ENCODE measurements at regions not wholly inside any gene's neighbourhood (a gene's known extent, or its start where the extent isn't known, plus 50 kb on each side); places are given as distances from the start of the nearest gene placed in this dataset.

DNA sequence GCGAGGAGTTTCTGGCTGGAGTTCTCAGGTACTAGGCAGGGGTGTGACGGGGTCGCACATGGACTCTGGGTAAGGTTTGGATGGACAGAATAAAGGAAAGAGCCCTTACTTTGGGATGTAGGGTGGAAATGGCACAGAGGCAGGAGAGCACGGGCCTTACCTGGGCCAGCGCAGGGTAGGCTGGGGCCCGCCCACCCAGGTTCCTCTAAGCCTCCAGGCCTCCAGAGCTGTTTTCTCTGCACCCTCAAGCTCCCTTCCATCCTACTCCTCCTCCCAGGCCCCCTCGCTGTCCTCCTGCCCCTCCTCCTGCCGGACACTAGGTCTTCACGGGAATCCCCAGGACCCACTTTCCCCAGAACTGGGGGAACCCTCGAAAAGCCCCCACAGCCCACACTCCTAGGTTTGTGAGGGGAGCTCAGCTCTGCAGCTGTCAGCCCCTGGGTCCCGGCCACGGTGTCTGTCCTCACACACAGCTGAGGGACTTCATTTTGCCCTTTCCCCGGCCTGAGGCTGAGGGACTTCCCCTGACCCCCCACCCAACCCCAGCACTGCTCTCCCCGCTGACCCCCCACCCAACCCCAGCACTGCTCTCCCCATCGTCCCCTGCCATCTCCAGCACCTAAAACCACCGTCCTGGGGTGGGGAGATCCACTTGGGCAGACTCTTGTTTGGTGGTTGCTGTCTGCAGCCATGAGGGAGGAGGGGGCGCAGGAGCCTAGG lies 53.0 kb upstream of the PCSK6 start:
- no peaks in the 10 kb centered on the region for H3K36me3 ChIP-seq (replicated peaks in 1 of 2; ENCODE audit: control insufficient read depth in 1 of 2, insufficient read depth in 2 of 2, low read length in 1 of 2)
- H3K27ac ChIP-seq (ENCODE audit: low read depth in 2 of 2, low read length in 1 of 2), result no peak overlapping the region
- POLR2A ChIA-PET, result no interaction called here
- H3K79me2 ChIP-seq (ENCODE audit: insufficient read depth), result no peaks in the 10 kb centered on the region
- peak; percentile 71 for DNase-seq
- no peak overlapping the region for H3K4me3 ChIP-seq (ENCODE audit: low read depth in 2 of 2, low read length in 1 of 2)
- WGBS (ENCODE audit: low lambda C conversion rate), result 64% methylated on average over 15 of the region's 17 CpGs
- H4K20me1 ChIP-seq (ENCODE audit: insufficient read depth), result no peaks in the 10 kb centered on the region
- no peak overlapping the region for H3K4me2 ChIP-seq
- no peak overlapping the region for H3K9ac ChIP-seq
- no peak overlapping the region for H2AFZ ChIP-seq (ENCODE audit: low read depth)
- H3K9me3 ChIP-seq, result no peaks in the 10 kb centered on the region
- no peaks in the 10 kb centered on the region for H3F3A ChIP-seq (replicated peaks; ENCODE audit: insufficient read depth)
- CTCF ChIA-PET, result interaction anchor here (1.2 kb wide), 1 partner anchor 41 kb away, joined by 3 read pairs; no protein-coding TSS in a partner anchor
- no peaks in the 10 kb centered on the region for H3K9me2 ChIP-seq
- TF ChIP-seq ELF1 (IDR thresholded peaks at IDR 0.05) (no peak), FOXM1 (IDR thresholded peaks at IDR 0.05; ENCODE audit: low read depth) (no peak), CHD2 (IDR thresholded peaks at IDR 0.05; ENCODE audit: low read length, partially characterized antibody) (no peak), JUND (IDR thresholded peaks at IDR 0.05) (no peak)
- TF ChIP-seq, protein P1, sequence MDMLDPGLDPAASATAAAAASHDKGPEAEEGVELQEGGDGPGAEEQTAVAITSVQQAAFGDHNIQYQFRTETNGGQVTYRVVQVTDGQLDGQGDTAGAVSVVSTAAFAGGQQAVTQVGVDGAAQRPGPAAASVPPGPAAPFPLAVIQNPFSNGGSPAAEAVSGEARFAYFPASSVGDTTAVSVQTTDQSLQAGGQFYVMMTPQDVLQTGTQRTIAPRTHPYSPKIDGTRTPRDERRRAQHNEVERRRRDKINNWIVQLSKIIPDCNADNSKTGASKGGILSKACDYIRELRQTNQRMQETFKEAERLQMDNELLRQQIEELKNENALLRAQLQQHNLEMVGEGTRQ (IDR thresholded peaks at IDR 0.05; ENCODE audit: borderline replicate concordance, low read depth, low read length), result no peak
- TF ChIP-seq, protein P2, sequence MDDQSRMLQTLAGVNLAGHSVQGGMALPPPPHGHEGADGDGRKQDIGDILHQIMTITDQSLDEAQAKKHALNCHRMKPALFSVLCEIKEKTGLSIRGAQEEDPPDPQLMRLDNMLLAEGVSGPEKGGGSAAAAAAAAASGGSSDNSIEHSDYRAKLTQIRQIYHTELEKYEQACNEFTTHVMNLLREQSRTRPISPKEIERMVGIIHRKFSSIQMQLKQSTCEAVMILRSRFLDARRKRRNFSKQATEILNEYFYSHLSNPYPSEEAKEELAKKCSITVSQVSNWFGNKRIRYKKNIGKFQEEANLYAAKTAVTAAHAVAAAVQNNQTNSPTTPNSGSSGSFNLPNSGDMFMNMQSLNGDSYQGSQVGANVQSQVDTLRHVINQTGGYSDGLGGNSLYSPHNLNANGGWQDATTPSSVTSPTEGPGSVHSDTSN (IDR thresholded peaks at IDR 0.05), result no peak
- no peaks in the 10 kb centered on the region for H3K4me1 ChIP-seq (ENCODE audit: control insufficient read depth in 1 of 2, insufficient read depth in 2 of 2, low read depth in 1 of 2, low read length in 1 of 2)
- no peaks in the 10 kb centered on the region for H3K27me3 ChIP-seq (ENCODE audit: insufficient read depth)

DNA sequence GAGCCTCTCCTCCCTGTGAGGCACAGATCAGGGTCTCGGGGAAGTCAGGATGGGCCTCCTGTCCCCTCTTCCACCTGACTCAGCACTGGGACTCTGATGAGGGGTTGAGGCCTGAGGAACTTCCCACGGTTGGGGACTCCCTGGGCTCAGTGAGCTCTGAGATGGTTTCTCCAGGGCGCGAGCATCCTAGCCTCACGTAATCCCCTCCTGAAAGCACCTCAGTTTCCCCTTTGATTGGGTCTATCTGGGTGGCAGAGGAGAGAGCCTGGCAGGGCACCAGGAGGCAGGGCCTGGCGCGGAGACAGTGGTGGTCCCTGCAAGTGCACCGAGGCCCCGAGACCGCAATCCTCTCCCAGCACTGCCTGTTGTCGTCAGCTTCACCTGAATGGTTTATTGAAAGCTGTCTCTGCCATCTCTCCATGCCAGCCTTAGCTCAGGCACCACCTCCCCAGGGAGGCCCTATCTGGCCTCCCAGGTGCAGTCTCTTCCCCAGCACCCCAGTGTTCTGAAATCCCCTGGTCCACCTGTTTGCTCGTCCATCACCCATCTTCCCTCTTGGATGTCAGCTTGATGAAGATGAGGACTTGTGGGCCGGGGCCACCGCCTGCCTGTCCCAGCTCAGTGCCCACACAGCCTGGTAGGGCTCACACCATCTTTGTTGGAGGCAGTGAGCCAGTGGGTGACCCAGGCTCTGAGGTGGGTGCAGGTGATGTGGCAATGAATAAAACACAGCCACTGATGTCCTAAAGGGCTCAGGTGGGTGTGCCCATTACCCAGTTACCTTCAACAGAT lies 52.2 kb upstream of the PCSK6 start:
- H3K4me2 ChIP-seq, result no peak overlapping the region
- H3K27me3 ChIP-seq (ENCODE audit: insufficient read depth), result no peaks in the 10 kb centered on the region
- no peak overlapping the region for H3K9ac ChIP-seq
- H3K4me3 ChIP-seq (ENCODE audit: low read depth in 2 of 2, low read length in 1 of 2), result no peak overlapping the region
- H4K20me1 ChIP-seq (ENCODE audit: insufficient read depth), result no peaks in the 10 kb centered on the region
- H2AFZ ChIP-seq (ENCODE audit: low read depth), result no peak overlapping the region
- no peaks in the 10 kb centered on the region for H3K79me2 ChIP-seq (ENCODE audit: insufficient read depth)
- no peaks in the 10 kb centered on the region for H3K36me3 ChIP-seq (replicated peaks in 1 of 2; ENCODE audit: control insufficient read depth in 1 of 2, insufficient read depth in 2 of 2, low read length in 1 of 2)
- DNase-seq, result no peak
- CTCF ChIA-PET, result interaction anchor here (1.2 kb wide), 1 partner anchor 41 kb away, joined by 3 read pairs; no protein-coding TSS in a partner anchor
- no peaks in the 10 kb centered on the region for H3K9me2 ChIP-seq
- H3K27ac ChIP-seq (ENCODE audit: low read depth in 2 of 2, low read length in 1 of 2), result no peak overlapping the region
- H3K4me1 ChIP-seq (ENCODE audit: control insufficient read depth in 1 of 2, insufficient read depth in 2 of 2, low read depth in 1 of 2, low read length in 1 of 2), result no peaks in the 10 kb centered on the region
- POLR2A ChIA-PET, result no interaction called here
- no peaks in the 10 kb centered on the region for H3K9me3 ChIP-seq
- no peaks in the 10 kb centered on the region for H3F3A ChIP-seq (replicated peaks; ENCODE audit: insufficient read depth)
- 72% methylated on average over 4 of the region's 14 CpGs for WGBS (ENCODE audit: low lambda C conversion rate)
- TF ChIP-seq YY1 (IDR thresholded peaks at IDR 0.05; ENCODE audit: low read depth) (no peak), TEAD4 (IDR thresholded peaks at IDR 0.05; ENCODE audit: borderline replicate concordance, insufficient read depth) (no peak), FOSL2 (IDR thresholded peaks at IDR 0.05; ENCODE audit: borderline replicate concordance, low read depth) (no peak), GATA2 (CRISPR knock-in tag; IDR thresholded peaks at IDR 0.05) (no peak), POLR2AphosphoS5 (IDR thresholded peaks at IDR 0.05; ENCODE audit: low read depth, low read length) (no peak), FOXM1 (IDR thresholded peaks at IDR 0.05; ENCODE audit: low read depth) (no peak), TCF12 (IDR thresholded peaks at IDR 0.05) (no peak), TAF1 (IDR thresholded peaks at IDR 0.05; ENCODE audit: borderline replicate concordance, low read depth, low read length) (no peak), FOXJ3 (CRISPR knock-in tag; IDR thresholded peaks at IDR 0.05) (no peak), ELF1 (IDR thresholded peaks at IDR 0.05) (no peak), NRF1 (IDR thresholded peaks at IDR 0.05; ENCODE audit: low read depth, low read length) (no peak), RAD21 (IDR thresholded peaks at IDR 0.05; ENCODE audit: low read length) (no peak)
- TF ChIP-seq, protein P2 (IDR thresholded peaks at IDR 0.05), result no peak
- TF ChIP-seq, protein P3, sequence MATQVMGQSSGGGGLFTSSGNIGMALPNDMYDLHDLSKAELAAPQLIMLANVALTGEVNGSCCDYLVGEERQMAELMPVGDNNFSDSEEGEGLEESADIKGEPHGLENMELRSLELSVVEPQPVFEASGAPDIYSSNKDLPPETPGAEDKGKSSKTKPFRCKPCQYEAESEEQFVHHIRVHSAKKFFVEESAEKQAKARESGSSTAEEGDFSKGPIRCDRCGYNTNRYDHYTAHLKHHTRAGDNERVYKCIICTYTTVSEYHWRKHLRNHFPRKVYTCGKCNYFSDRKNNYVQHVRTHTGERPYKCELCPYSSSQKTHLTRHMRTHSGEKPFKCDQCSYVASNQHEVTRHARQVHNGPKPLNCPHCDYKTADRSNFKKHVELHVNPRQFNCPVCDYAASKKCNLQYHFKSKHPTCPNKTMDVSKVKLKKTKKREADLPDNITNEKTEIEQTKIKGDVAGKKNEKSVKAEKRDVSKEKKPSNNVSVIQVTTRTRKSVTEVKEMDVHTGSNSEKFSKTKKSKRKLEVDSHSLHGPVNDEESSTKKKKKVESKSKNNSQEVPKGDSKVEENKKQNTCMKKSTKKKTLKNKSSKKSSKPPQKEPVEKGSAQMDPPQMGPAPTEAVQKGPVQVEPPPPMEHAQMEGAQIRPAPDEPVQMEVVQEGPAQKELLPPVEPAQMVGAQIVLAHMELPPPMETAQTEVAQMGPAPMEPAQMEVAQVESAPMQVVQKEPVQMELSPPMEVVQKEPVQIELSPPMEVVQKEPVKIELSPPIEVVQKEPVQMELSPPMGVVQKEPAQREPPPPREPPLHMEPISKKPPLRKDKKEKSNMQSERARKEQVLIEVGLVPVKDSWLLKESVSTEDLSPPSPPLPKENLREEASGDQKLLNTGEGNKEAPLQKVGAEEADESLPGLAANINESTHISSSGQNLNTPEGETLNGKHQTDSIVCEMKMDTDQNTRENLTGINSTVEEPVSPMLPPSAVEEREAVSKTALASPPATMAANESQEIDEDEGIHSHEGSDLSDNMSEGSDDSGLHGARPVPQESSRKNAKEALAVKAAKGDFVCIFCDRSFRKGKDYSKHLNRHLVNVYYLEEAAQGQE (IDR thresholded peaks at IDR 0.05; ENCODE audit: low read depth, low read length), result no peak
- TF ChIP-seq, protein P4, sequence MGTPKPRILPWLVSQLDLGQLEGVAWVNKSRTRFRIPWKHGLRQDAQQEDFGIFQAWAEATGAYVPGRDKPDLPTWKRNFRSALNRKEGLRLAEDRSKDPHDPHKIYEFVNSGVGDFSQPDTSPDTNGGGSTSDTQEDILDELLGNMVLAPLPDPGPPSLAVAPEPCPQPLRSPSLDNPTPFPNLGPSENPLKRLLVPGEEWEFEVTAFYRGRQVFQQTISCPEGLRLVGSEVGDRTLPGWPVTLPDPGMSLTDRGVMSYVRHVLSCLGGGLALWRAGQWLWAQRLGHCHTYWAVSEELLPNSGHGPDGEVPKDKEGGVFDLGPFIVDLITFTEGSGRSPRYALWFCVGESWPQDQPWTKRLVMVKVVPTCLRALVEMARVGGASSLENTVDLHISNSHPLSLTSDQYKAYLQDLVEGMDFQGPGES (IDR thresholded peaks at IDR 0.05; ENCODE audit: low read depth, low read length), result no peak

All from SK-N-SH (cell line).